ENCODE measurements at regions not wholly inside any gene's neighbourhood (a gene's known extent, or its start where the extent isn't known, plus 50 kb on each side); places are given as distances from the start of the nearest gene placed in this dataset.

DNA sequence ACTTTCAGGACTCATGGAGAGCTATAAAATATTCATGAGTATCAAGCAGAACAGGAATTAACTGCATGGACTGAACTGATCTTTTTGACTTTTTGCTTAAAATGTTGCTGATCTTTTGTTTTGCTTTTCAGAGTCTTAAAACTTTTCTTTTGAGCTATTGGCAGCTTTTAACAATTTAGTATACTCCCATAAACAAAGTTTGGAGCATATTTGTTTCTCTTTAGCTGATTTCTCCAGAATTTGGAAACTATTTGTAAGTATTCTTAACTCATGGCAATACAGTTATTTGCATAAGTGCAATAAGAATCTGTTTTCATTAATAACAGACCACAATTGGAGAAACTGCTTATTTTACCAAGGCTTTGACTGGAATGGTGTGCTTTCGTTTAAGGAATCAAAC is 73.4 kb upstream of the C1GALT1 start:
- ChIA-PET POLR2A (no interaction called here), CTCF (no interaction called here)

DNA sequence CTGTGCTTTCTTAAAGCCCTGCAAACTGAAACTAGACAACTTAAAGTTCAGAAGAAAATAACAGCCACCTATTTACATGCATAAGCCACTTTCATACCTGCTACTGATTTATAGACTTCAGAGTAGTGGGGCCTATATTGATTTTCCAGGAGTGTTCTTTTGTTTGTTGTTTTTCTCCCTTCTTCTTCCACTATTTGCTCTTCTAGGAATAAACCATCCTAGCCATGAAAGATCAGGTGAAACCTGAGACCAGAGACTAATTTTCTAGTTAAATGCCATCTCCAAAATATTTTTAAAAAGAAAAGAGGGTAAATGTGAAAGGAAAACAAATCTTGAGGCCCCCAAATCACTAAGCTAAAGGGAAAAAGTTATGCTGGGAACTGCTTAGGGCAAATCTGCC is 72.4 kb upstream of the C1GALT1 start:
- CTCF ChIA-PET, result no interaction called here

DNA sequence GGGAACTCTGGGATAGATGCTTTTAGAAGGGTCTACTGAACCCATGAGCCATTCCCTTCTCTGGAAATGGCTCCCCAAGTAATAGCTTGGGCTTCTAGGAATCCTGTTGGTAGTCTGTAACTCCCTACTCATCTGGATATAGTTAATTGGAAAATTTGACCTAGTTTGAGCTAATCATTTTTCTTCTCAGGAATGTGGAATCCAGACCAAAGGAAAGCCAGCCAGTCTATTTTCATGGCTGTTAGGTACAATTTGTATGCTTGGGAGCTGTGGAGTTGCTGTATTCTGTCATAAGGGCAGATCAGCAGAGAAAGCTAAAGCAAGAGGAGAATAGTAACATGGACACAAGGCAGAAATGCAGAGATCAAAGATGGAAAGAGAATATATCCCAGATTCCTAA is 71.6 kb upstream of the C1GALT1 start:
- ChIA-PET CTCF (no interaction called here), POLR2A (no interaction called here)

More for the DNA sequence above, 72.4 kb upstream of the C1GALT1 start:
- POLR2A ChIA-PET, result no interaction called here

DNA sequence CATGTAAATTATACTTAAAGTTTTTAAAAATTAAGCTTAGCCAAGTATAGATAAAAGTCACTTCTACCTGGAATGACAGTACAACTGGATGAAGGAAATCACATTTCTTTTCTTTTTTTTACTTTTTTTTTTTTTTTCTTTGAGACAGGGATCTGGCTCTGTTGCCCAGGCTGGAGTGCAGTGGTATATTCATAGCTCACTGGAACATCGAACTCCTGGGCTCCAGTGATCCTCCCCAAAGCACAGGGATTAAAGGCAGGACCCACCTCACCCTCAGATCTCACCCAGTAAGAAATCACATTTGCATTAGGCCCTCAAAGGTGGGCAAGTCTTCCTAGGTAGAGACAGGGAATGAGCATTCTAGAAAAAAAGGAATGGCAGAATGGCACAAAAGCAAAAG is 69.5 kb upstream of the C1GALT1 start:
- POLR2A ChIA-PET, result no interaction called here

DNA sequence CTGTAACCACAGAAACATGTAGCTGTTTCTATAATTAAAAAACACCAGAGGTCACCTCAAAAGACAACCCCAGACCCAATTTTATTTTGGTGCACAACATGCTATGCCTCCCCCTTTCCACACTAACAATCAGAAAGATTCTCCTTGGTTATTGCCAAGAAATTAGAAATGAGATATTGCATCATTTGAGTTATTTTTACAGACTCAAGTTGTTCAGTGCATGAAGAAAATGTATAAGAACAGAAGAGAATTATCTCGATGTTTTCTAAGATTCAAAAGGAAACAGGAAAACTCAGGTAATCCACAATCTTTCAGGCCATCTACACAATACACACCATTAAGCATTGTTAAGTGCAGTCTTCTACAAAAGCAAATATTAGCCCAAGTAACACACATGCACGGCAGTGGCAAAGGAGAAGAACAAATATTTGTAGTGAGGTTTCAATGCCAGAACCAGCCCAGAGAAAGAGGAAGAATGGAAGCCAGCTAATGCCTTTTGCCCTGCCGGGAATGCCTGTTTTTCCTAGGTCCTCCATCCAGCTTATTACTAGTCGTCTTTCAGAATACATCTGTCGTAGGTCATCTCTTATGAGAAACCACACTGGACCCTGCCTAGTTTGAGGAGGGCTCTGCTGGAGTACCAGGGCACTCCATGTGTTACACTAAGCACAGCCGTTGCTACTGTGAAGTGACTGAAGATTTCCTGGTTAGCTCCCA is 67.6 kb upstream of the C1GALT1 start:
- ChIA-PET POLR2A (no interaction called here), CTCF (no interaction called here)

More for the DNA sequence above, 69.5 kb upstream of the C1GALT1 start:
- CTCF ChIA-PET, result interaction anchor here (0.6 to 1.2 kb wide), 3 partner anchors 9 to 138 kb away, joined by 3 read pairs; no protein-coding TSS in a partner anchor

DNA sequence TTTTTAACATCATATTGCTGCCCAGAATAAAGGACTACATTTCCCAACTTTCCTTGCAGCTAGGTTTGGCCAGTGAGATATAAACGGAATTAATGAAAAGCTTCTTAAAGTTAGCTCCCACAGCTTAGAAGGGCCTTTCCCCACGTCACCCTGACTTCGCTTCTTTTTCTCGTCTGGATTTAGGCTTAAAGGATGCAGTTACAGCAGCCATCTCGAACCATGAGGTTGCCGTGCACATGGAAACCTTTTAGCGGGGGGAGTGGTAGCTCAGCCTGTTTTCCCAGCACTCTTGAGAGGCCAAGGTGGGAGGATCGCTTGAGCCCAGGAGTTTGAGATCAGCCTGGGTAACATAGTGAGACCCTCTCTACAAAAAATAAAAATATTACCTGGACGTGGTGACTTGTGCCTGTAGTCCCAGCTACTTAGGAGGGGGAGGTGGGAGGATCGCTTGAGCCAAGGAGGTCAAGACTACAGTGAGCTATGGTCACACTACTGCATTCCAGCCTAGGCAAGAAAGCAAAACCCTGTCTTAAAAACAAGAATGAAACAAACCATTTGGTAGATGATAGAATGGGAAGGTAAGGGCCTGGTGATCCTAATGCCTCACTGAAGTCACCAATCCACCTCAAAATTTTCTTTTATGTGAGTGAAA is 64.3 kb upstream of the C1GALT1 start:
- CTCF ChIA-PET, result no interaction called here
- POLR2A ChIA-PET, result no interaction called here

DNA sequence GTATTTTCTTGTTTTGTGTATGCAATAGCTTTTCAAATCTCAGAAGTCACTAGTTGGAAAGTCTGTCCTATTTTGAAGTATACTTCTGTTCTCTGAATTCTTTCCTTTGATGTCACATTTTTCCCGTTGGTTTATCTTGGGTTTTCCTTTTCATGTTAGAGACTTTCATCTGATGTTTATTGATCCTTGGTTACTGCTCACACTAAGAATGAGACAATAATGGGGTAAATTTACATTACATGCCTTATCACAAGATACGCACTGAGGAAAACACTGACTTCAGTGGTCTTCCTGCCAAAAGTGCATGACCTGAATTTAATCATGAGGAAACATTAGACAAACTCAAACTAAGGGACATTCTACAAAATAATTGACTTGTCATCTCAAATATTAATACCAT is 63.5 kb upstream of the C1GALT1 start:
- POLR2A ChIA-PET, result no interaction called here
- CTCF ChIA-PET, result no interaction called here

DNA sequence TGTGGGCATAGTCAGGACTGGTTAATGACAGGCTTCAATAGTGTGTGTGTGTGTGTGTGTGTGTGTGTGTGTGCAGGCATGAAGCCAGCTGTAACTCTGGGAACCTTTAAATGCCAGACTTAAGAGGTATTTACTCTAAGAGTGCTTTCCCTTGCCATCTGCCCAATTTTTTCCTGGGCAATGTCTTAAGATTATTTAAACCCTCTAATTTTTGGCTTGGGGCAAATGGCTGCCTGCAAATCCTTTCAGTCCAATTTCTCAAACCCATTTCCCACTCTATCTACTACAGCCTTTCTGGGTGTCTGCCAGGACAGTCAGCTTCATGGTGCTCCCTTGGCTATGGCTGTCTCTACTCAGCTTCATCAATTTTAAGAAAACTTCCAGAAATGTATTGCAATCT is 62.6 kb upstream of the C1GALT1 start:
- ChIA-PET POLR2A (no interaction called here), CTCF (interaction anchor here (1.4 kb wide), 1 partner anchor 38 kb away, joined by 4 read pairs; no protein-coding TSS in a partner anchor)

DNA sequence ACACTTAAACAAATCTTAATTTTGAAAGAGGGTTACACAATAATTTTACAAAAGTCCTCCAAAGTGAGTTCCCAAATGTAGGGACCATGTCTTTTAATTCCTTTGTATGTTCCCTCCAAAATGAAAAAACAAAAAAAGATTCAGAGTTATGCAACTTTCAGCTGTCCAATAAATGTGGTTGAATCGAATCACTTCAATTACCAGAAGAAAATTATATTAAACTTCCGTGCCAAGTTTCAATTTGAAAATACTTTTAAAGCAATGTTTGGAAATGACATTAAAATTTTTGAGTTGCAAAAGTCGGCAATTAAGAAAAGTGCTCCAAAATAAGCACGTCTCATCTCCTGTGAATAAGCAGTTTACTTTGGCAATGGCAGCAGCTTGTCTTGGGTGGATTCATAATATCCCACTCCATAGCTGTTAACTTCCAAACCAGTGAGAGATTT is 60.3 kb upstream of the C1GALT1 start:
- ChIA-PET CTCF (interaction anchor here (1.3 kb wide), 1 partner anchor 9 kb away, joined by 3 read pairs; no protein-coding TSS in a partner anchor), POLR2A (no interaction called here)

DNA sequence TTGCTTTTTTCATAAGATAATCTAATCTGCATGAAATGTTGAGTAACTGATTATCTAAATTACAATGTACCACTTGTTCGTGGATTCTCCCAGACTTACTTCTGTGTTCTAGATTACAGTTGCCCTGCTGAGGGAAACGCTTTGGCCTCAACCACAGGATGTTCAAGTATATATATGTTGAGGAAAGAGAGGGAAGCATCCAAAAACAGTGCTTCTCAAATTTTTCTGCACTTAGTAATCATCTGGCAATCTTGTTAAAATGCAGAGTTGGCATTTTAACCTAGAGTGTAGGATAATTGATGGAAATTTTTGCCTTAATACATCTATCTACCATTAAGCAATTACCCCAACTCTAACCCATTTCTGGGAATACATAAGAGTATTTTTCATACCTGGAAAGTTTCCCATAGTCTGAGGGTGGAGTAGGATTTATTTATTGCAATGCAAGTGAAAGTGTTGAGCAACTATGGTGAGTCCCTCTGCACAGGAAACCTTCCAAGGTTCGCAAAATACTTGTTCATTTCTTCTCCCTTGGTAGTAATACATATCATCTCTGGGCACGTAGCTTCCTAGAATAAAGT is 59.6 kb upstream of the C1GALT1 start:
- CTCF ChIA-PET, result interaction anchor here (1.3 kb wide), 1 partner anchor 10 kb away, joined by 3 read pairs; no protein-coding TSS in a partner anchor
- POLR2A ChIA-PET, result no interaction called here

DNA sequence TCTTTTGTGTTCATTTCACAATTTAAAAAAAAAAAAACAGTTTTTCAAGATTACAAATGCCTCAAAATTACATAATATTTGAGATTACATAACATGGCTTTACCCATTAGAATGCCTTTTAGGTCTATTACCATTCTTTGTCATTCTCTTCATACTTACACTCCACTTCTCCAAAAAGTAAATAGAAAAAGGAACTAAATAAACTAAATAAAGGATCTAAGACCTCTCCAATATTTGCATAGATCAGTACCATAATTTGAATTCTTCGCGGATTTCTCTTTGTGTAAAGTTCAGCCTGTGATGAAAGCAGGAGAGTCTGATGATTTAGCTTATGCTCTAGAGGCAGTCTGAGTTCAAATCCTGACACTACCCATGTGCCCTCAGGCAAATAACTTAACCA is 56.4 kb upstream of the C1GALT1 start:
- ChIA-PET POLR2A (no interaction called here), CTCF (no interaction called here)

DNA sequence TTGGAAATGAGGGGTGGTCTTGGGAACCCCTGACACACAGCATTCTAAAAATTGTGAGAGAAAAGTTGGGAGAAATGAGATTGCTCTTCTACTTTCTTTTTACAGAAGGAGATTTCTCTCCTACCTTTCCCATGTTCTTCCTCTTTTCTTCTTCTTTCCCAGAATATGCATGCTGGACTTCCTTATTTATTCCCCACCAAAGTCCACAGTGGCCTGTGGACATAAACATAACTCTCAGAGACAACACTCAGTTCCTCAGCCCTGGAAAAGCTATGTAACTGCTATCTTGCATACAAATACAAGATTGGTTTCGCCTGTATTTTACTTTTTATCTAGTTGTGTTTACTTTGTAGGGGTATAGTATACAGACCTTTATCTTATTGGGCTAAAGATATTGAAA is 54.6 kb upstream of the C1GALT1 start:
- ChIA-PET CTCF (no interaction called here), POLR2A (no interaction called here)

DNA sequence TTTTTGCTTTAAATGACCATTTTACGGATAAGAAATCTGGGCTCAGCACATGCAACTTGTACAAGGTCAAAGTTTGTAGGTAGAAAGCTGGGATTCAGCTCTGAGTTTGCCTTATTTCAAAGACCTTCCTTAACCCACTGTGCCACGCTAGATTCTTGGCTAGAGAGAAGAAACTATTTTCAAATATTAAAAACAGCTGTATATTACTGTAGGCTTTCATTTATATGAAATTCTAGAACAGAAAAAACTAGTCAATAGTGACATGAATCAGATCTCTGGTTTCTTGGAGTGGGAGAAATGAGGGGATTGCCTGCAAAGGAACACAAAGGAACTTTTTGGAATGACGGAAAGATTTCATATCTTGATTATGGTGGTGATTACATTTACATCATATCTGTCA is 53.0 kb upstream of the C1GALT1 start:
- POLR2A ChIA-PET, result interaction anchor here (0.6 kb wide), 1 partner anchor 1060 kb away, joined by 3 read pairs; no protein-coding TSS in a partner anchor
- CTCF ChIA-PET, result no interaction called here

DNA sequence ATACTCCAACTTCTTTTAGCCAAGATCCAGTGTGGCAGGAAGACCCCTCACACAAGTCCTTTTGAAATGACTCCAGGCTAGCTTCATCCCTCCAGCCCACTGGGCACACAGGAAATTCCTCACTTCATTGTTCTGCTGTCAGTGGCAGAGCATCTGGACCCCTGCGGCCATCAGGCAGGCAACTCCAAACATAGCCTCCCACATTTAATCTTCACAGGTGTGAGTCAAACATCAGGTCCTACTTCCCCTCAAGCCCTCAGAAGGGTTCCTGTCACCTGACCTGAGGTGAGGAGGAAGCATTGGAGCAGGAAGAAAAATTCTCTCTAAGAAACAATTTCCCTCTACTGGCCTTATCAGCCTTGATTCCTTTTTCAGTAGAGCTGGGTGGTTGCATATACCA is 51.1 kb upstream of the C1GALT1 start:
- CTCF ChIA-PET, result no interaction called here
- POLR2A ChIA-PET, result no interaction called here
